Astrocyte (in vitro differentiated cells and primary cell): ENCODE measurements at regions not wholly inside any gene's neighbourhood (a gene's known extent, or its start where the extent isn't known, plus 50 kb on each side); places are given as distances from the start of the nearest gene placed in this dataset.

Source experiments
- EZH2 ChIP-seq: IDR thresholded peaks from 2 replicates; pipeline ENCODE4 v1.6.1; 2012; ENCODE audit warnings: mild to moderate bottlenecking, low read length, inconsistent platforms; ENCODE audit not compliant: insufficient read depth
- TF ChIP-seq, protein P1 (sequence below): IDR thresholded peaks from 2 replicates; pipeline ENCODE4 v1.5.1; 2011; ENCODE audit warnings: low read depth, mild to moderate bottlenecking, inconsistent platforms, low read length, moderate library complexity; ENCODE audit not compliant: insufficient read depth

DNA sequence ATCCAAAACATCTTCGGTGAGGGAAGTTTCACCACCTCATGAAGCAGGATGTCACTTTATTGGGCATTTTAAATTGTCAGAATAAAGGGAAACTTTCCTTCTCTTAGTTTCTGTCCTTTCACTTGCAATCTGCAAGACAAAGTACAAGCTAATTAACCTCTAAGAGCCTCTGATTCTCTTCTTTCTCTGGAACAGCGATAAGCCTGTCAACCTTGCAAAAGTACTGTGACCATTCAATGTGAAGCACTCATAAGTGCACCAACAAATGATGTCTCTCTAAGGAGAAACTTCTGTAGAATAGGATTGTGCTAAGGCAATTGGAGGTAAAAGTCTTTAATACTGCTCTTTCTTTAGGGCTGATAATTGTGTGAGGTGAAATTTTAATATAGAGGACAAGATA is 1622.3 kb downstream of the CDH8 start:
- TF ChIP-seq, protein P1, sequence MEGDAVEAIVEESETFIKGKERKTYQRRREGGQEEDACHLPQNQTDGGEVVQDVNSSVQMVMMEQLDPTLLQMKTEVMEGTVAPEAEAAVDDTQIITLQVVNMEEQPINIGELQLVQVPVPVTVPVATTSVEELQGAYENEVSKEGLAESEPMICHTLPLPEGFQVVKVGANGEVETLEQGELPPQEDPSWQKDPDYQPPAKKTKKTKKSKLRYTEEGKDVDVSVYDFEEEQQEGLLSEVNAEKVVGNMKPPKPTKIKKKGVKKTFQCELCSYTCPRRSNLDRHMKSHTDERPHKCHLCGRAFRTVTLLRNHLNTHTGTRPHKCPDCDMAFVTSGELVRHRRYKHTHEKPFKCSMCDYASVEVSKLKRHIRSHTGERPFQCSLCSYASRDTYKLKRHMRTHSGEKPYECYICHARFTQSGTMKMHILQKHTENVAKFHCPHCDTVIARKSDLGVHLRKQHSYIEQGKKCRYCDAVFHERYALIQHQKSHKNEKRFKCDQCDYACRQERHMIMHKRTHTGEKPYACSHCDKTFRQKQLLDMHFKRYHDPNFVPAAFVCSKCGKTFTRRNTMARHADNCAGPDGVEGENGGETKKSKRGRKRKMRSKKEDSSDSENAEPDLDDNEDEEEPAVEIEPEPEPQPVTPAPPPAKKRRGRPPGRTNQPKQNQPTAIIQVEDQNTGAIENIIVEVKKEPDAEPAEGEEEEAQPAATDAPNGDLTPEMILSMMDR: no peak
- no peak for TF ChIP-seq EZH2
